ENCODE measurements at regions not wholly inside any gene's neighbourhood (a gene's known extent, or its start where the extent isn't known, plus 50 kb on each side); places are given as distances from the start of the nearest gene placed in this dataset.

- no peak for DNase-seq (ENCODE audit: low read depth)
- H3K4me3 ChIP-seq (ENCODE audit: low read depth, low read length), result no peak overlapping the region
- TF ChIP-seq CTCF (IDR thresholded peaks at IDR 0.05; ENCODE audit: insufficient read depth, low read depth, low read length), result no peak
Observed at GRCh38 chr1:113231866-113232265, 158.4 kb upstream of the MAGI3 start.

DNA sequence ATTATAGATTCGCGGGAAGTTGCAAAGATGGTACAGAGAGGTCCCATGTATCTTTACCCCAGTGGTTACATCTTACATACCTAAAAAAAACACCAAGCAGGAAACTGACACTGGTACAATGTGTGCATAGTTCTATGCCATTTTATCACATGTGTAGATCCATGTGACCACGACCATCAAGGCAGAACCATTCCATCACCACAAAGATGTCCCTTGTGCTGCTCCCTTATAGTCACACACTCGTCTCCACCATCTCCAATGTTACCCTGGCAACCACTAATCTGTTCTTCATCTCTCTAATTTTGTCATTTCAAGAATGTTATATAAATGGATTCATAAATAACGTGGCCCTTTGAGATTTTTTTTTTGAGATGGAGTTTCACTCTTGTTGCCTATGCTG, 156.9 kb upstream of the MAGI3 start:
- no peak for DNase-seq (ENCODE audit: low read depth)
- no peak for TF ChIP-seq CTCF (IDR thresholded peaks at IDR 0.05; ENCODE audit: insufficient read depth, low read depth, low read length)
- no peak overlapping the region for H3K4me3 ChIP-seq (ENCODE audit: low read depth, low read length)

DNA sequence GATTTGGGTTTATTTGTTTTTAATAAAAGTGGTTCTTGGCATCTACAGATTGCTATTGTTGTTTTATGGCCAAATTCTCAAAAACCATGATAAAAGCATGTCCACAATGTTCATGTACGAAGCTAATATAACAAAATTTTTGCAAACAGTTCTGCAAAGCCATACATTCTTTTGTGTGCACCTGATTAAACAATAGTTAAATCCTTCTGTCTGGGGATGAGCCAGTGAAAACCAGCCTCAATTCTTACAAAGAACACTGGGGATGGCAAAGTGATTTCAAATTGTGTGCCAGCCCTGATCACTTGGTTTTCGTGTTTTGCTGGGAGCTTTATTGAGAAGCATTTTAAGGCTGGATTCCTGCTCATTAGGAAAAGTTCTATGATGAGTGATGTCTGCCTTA, 149.1 kb upstream of the MAGI3 start:
- DNase-seq (ENCODE audit: low read depth), result no peak
- no peak for TF ChIP-seq CTCF (IDR thresholded peaks at IDR 0.05; ENCODE audit: insufficient read depth, low read depth, low read length)
- H3K4me3 ChIP-seq (ENCODE audit: low read depth, low read length), result no peak overlapping the region

GRCh38 chr1:113242481-113242880, 147.8 kb upstream of the MAGI3 start:
- no peak for TF ChIP-seq CTCF (IDR thresholded peaks at IDR 0.05; ENCODE audit: insufficient read depth, low read depth, low read length)
- DNase-seq (ENCODE audit: low read depth), result no peak
- no peak overlapping the region for H3K4me3 ChIP-seq (ENCODE audit: low read depth, low read length)

- no peak overlapping the region for H3K4me3 ChIP-seq (ENCODE audit: low read depth, low read length)
- no peak for TF ChIP-seq CTCF (IDR thresholded peaks at IDR 0.05; ENCODE audit: insufficient read depth, low read depth, low read length)
- DNase-seq (ENCODE audit: low read depth), result no peak
Observed at GRCh38 chr1:113243529-113243928, 146.8 kb upstream of the MAGI3 start.

DNA sequence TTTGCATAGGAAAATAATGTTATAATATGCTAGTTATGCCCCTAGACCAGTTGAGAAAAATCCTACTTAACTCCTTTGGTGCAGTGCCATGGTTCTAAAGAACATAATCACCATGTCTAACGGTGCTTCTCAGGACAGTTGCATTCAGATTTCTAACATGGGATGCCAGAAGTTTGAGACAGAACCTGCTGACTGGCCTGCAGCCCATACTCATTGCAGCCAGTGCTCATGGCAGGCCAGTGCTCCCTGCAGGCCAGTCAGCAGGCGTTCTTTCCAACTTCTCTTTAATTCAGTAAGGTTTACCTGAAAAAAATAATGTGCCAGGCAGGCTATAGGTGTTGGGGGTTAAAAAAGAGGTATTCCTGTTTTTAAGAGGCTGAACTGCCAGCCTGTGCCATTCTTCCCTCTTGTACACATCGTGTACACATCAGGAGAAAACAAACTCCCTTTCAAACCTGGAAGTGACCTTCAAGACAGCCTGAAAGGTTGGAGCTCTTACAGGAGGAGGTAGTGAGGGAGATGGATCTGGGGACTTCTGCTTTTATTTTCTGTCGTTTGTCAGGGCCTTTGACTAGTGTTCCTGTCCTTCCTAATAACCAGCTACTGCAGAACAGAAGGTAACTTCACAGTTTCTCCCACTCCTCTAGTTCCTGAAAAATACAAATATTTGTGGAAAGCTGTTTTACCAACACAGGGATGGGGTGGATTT, 146.0 kb upstream of the MAGI3 start:
- H3K4me3 ChIP-seq (ENCODE audit: low read depth, low read length), result no peak overlapping the region
- DNase-seq (ENCODE audit: low read depth), result no peak
- no peak for TF ChIP-seq CTCF (IDR thresholded peaks at IDR 0.05; ENCODE audit: insufficient read depth, low read depth, low read length)

GRCh38 chr1:113245252-113245651, 145.1 kb upstream of the MAGI3 start:
- no peak overlapping the region for H3K4me3 ChIP-seq (ENCODE audit: low read depth, low read length)
- no peak for TF ChIP-seq CTCF (IDR thresholded peaks at IDR 0.05; ENCODE audit: insufficient read depth, low read depth, low read length)
- no peak for DNase-seq (ENCODE audit: low read depth)
